ENCODE measurements at regions not wholly inside any gene's neighbourhood (a gene's known extent, or its start where the extent isn't known, plus 50 kb on each side); places are given as distances from the start of the nearest gene placed in this dataset.
"Not testable (repeated sequence)": the region's sequence is repeated elsewhere in the genome, so short reads cannot be mapped to it uniquely, and the experiment has no call there.

DNA sequence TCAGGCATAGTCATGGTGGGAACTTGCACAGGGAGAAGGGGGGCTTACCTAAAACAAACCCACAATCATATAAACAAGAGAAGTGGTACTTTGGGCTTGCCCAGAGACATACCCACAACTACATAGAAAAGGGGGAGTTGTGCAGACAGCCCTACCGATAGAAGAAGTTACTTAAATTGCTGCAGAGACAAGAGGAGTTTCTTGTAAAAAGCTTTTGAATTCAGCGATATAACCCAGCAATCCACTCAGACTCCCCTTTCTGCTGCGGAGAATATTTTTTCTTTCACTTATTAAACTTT, 164.0 kb upstream of the ETV3 start:
- 81 to 86% methylated on average over 3 of the region's 3 CpGs for WGBS, 2 donors
- ATAC-seq (ENCODE audit: insufficient read depth, low FRiP score), result no peak
- H3K9me3 ChIP-seq (ENCODE audit: control insufficient read depth in 4 of 4, insufficient read depth in 3 of 4, low read length in 3 of 4), result no peaks in the 10 kb centered on the region
- H3K27me3 ChIP-seq (ENCODE audit: control insufficient read depth in 3 of 3, insufficient read depth in 3 of 3, low read length in 2 of 3), result no peaks in the 10 kb centered on the region
- no peak for DNase-seq
- H3K36me3 ChIP-seq (ENCODE audit: control insufficient read depth in 4 of 4, insufficient read depth in 4 of 4, low read length in 4 of 4), result no peaks in the 10 kb centered on the region
- no peaks in the 10 kb centered on the region for H3K4me1 ChIP-seq (ENCODE audit: control insufficient read depth in 5 of 5, insufficient read depth in 5 of 5, low read length in 5 of 5)
- TF ChIP-seq, protein P1, sequence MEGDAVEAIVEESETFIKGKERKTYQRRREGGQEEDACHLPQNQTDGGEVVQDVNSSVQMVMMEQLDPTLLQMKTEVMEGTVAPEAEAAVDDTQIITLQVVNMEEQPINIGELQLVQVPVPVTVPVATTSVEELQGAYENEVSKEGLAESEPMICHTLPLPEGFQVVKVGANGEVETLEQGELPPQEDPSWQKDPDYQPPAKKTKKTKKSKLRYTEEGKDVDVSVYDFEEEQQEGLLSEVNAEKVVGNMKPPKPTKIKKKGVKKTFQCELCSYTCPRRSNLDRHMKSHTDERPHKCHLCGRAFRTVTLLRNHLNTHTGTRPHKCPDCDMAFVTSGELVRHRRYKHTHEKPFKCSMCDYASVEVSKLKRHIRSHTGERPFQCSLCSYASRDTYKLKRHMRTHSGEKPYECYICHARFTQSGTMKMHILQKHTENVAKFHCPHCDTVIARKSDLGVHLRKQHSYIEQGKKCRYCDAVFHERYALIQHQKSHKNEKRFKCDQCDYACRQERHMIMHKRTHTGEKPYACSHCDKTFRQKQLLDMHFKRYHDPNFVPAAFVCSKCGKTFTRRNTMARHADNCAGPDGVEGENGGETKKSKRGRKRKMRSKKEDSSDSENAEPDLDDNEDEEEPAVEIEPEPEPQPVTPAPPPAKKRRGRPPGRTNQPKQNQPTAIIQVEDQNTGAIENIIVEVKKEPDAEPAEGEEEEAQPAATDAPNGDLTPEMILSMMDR (IDR thresholded peaks at IDR 0.05; ENCODE audit: control extremely low read depth, extremely low read depth), result no peak
- no peak overlapping the region for H3K4me3 ChIP-seq
- no peak overlapping the region for H3K27ac ChIP-seq (ENCODE audit: low read depth in 1 of 2, low read length in 1 of 2)
- H3K9ac ChIP-seq (ENCODE audit: insufficient read depth in 1 of 2, low read length in 2 of 2), result no peak overlapping the region

DNA sequence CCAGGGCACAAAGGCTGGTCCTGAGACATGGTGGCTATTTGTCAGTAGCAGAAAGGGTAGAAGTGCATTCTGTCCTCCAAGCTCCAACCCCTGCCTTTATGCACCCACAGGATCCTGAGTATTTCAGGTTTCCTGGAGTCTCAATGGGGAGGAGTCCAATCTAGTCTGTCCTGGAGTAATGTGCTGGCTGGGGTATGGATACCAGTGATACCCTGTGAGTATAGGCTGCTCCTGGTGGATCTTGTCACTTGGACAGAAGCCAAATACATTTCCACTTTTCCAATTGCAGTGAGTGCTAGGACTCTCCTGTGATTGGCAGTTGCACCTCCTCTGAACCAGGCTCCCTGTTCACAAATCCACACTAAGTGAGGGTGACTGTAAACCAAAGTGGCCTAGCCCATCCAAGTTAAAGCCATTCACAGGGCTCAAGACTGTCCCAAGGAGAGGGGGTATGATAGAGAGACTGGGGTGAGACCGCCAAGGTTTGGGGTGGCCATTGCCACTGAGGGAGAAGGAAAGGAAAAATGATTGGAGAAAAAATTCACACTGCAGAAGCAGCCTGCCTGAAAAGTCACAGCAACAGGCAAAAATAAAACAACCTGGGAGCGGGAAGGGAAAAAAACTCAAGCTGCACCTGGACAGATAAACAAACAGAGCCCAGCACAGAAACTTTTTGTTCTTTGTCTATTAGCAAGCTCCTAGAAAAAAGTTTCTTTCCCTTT, 163.4 kb upstream of the ETV3 start:
- TF ChIP-seq, protein P1 (IDR thresholded peaks at IDR 0.05; ENCODE audit: control extremely low read depth, extremely low read depth), result no peak
- H3K36me3 ChIP-seq (ENCODE audit: control insufficient read depth in 4 of 4, insufficient read depth in 4 of 4, low read length in 4 of 4), result no peaks in the 10 kb centered on the region
- H3K9ac ChIP-seq (ENCODE audit: insufficient read depth in 1 of 2, low read length in 2 of 2), result no peak overlapping the region
- no peak for DNase-seq
- no peak for ATAC-seq (ENCODE audit: insufficient read depth, low FRiP score)
- 81 to 82% methylated on average over 2 of the region's 2 CpGs for WGBS, 2 donors
- H3K27ac ChIP-seq (ENCODE audit: low read depth in 1 of 2, low read length in 1 of 2), result no peak overlapping the region
- no peak overlapping the region for H3K4me3 ChIP-seq
- no peaks in the 10 kb centered on the region for H3K4me1 ChIP-seq (ENCODE audit: control insufficient read depth in 5 of 5, insufficient read depth in 5 of 5, low read length in 5 of 5)
- no peaks in the 10 kb centered on the region for H3K9me3 ChIP-seq (ENCODE audit: control insufficient read depth in 4 of 4, insufficient read depth in 3 of 4, low read length in 3 of 4)
- no peaks in the 10 kb centered on the region for H3K27me3 ChIP-seq (ENCODE audit: control insufficient read depth in 3 of 3, insufficient read depth in 3 of 3, low read length in 2 of 3)

DNA sequence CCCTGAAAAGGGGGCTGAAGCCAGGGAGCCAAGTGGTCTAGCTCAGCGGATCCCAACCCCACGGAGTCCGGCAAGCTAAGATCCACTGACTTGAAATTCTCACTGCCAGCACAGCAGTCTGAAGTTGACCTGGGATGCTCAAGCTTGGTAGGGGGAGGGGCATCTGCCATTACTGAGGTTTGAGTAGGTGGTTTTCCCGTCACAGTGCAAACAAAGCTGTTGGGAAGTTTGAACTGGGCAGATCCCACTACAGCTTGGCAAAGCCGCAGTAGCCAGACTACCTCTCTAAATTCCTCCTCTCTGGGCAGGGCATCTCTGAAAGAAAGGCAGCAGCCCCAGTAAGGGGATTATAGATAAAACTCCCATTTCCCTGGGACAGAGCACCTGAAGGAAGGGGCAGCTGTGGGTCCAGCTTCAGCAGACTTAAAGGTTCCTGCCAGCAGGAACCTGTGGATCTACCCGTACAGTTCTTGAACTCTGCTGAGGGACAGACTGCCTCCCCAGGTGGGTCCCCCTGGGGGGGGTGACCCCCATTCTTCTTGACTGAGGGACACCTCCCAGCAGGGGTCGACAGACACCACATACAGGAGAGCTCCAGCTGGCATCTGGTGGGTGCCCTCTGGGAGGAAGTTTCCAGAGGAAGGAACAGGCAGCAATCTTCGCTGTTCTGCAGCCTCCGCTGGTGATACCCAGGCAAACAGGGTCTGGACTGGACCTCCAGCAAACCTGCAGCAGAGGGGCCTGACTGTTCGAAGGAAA, 156.4 kb upstream of the ETV3 start:
- not testable (repeated sequence) for H3K36me3 ChIP-seq (ENCODE audit: control insufficient read depth in 4 of 4, insufficient read depth in 4 of 4, low read length in 4 of 4); DNase-seq; H3K9ac ChIP-seq (ENCODE audit: insufficient read depth in 1 of 2, low read length in 2 of 2); H3K27ac ChIP-seq (ENCODE audit: low read depth in 1 of 2, low read length in 1 of 2); H3K4me3 ChIP-seq; H3K9me3 ChIP-seq (ENCODE audit: control insufficient read depth in 4 of 4, insufficient read depth in 3 of 4, low read length in 3 of 4); H3K4me1 ChIP-seq (ENCODE audit: control insufficient read depth in 5 of 5, insufficient read depth in 5 of 5, low read length in 5 of 5); H3K27me3 ChIP-seq (ENCODE audit: control insufficient read depth in 3 of 3, insufficient read depth in 3 of 3, low read length in 2 of 3); ATAC-seq (ENCODE audit: insufficient read depth, low FRiP score)
- WGBS, 2 donors, result 82 to 87% methylated on average over 10 of the region's 10 CpGs

DNA sequence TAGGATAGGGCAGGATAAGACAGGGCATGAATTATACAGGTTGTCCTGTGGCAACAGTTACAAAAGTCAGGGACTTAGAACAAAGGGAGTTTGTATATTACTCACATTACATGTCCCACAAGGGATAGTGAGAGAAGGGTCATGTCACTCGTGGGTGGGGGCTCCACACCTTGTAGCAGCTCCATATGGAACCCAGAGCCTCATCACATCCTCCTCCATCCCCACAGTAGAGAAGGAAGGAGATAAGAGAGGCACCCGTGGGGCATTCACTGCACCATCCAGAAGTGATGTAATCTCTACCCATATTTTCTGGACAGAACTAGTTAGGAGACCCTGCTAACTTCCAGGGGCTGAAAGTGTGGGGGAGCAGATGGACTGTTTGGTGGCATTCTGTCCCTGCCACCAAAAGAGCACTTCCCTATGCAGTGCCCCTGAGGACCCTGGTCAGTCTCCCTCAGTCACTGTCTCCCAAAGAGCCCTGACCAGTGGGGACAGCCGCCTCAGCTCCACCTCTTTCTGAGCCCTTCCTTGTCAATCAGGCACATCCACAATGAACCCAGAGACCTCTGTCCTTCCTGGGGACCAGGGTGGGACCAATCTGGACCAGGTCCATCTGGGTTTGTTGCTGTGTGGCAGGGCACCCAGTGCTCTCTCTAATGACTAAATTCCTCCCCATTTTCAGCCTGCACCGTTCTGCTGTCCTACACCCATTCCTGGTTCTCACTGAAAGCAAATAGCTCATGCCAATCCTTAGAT, 154.8 kb upstream of the ETV3 start:
- Histone ChIP-seq H3K27me3 (ENCODE audit: control insufficient read depth in 3 of 3, insufficient read depth in 3 of 3, low read length in 2 of 3) (no peaks in the 10 kb centered on the region), H3K4me1 (ENCODE audit: control insufficient read depth in 5 of 5, insufficient read depth in 5 of 5, low read length in 5 of 5) (peaks cover 0 to 3% (median 0%) of the 10 kb centered on the region in 5 donors), H3K36me3 (ENCODE audit: control insufficient read depth in 4 of 4, insufficient read depth in 4 of 4, low read length in 4 of 4) (no peaks in the 10 kb centered on the region), H3K9me3 (ENCODE audit: control insufficient read depth in 4 of 4, insufficient read depth in 3 of 4, low read length in 3 of 4) (no peaks in the 10 kb centered on the region), H3K4me3 (no peak overlapping the region), H3K9ac (ENCODE audit: insufficient read depth in 1 of 2, low read length in 2 of 2) (no peak overlapping the region), H3K27ac (ENCODE audit: low read depth in 1 of 2, low read length in 1 of 2) (no peak overlapping the region)
- ATAC-seq (ENCODE audit: insufficient read depth, low FRiP score) (no peak), DNase-seq (no peak)
- TF ChIP-seq, protein P1 (IDR thresholded peaks at IDR 0.05; ENCODE audit: control extremely low read depth, extremely low read depth), result no peak
- 60 to 75% methylated on average over 4 of the region's 4 CpGs for whole genome bisulfite sequencing, 2 donors

Data from lung (tissue), 11 donors.